A673 (cell line): ENCODE measurements at regions not wholly inside any gene's neighbourhood (a gene's known extent, or its start where the extent isn't known, plus 50 kb on each side); places are given as distances from the start of the nearest gene placed in this dataset.

ENCODE experiments used
- CTCF ChIP-seq: fragments of 300-800, 200-600 bp; sonication (generic); conservative IDR thresholded peaks from 2 replicates; pipeline ENCODE4 v1.5.1; 2017; ENCODE audit warnings: low read depth, mild to moderate bottlenecking, antibody characterized with exemption, low read length, moderate library complexity, mixed read lengths
- EZH2 ChIP-seq: fragments of 200-600 bp; sonication (generic); IDR thresholded peaks from 2 replicates; pipeline ENCODE4 v1.6.1; 2017; ENCODE audit warnings: borderline replicate concordance, low read depth, mild to moderate bottlenecking, mixed read lengths, antibody characterized with exemption, low read length; ENCODE audit not compliant: poor library complexity, severe bottlenecking

DNA sequence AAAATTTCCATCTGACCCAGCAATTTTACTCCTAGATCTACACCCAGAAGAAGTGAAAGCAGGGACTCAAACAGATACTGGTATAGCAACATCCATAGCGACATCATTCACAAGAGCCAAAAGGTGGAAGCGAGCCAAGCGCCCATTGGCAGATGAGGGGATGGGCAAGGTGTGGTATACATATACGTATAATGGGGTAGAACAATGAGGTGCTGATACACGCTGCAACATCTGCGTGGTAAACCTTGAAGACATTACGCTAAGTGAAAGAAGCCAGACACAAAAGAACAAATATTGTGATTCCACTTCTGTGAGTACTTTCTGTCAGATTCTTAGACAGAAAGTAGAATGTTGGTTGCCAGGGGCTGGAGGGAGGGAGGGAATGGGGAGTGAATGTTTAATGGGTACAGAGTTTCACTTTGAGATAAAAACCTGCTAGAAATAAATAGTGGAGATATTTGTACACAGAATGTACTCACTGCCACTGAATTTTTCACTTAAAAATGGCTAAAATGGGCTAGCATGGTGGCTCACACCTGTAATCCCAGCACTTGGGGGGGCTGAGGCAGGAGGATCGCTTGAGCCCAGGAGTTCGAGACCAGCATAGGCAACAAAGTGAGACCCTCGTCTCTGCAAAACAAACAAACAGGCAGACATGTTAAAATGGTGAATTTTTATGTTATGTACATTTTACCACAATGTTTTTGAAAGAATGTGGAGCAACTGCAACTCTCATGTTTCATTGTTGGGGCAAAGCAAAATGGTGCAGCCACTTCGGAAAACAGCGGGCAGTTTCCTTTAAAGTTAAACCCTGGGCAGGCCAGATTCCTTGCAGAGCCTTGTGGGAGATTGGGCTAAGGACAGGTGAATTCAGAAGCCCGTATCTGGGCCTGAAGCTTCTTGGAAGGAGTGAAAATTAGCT lies 103.4 kb upstream of the MYCN start:
- no peak for TF ChIP-seq CTCF
- TF ChIP-seq EZH2 = no peak
